Activated CD8-positive, alpha-beta memory T cell treated with anti-CD3 and anti-CD28 coated beads, Interleukin-2, amount 50 U/mL, for 1 hour (primary cell): ENCODE measurements at regions not wholly inside any gene's neighbourhood (a gene's known extent, or its start where the extent isn't known, plus 50 kb on each side); places are given as distances from the start of the nearest gene placed in this dataset.

Source experiments
- DNase-seq: peaks from one replicate; pipeline ENCODE4 v3.0.0-alpha.2; 2020; ENCODE audit errors: extremely low read depth

GRCh38 chr2:196530910-196531309 lies 108.6 kb upstream of the CCDC150 start:
- no peak for DNase-seq

GRCh38 chr2:196533772-196534397 lies 105.6 kb upstream of the CCDC150 start:
- no peak for DNase-seq

GRCh38 chr2:196534495-196534894 lies 105.0 kb upstream of the CCDC150 start:
- no peak for DNase-seq

- DNase-seq = no peak
Measured at GRCh38 chr2:196535061-196535460, 104.5 kb upstream of the CCDC150 start.

- no peak for DNase-seq
Measured at GRCh38 chr2:196535742-196536141, 103.8 kb upstream of the CCDC150 start.

- DNase-seq = no peak
Measured at GRCh38 chr2:196537311-196537710, 102.2 kb upstream of the CCDC150 start.

GRCh38 chr2:196538189-196538588 lies 101.3 kb upstream of the CCDC150 start:
- no peak for DNase-seq

GRCh38 chr2:196538646-196539045 lies 100.9 kb upstream of the CCDC150 start:
- DNase-seq = no peak

GRCh38 chr2:196544906-196545433 lies 94.5 kb upstream of the CCDC150 start:
- no peak for DNase-seq

- no peak for DNase-seq
Measured at GRCh38 chr2:196546151-196546919, 93.2 kb upstream of the CCDC150 start.

GRCh38 chr2:196549052-196549451 lies 90.5 kb upstream of the CCDC150 start:
- DNase-seq = no peak

GRCh38 chr2:196551014-196551413 lies 88.5 kb upstream of the CCDC150 start:
- no peak for DNase-seq

- DNase-seq = no peak
Measured at GRCh38 chr2:196555161-196555560, 84.4 kb upstream of the CCDC150 start.

- DNase-seq = no peak
Measured at GRCh38 chr2:196555726-196556125, 83.8 kb upstream of the CCDC150 start.

GRCh38 chr2:196558497-196558896 lies 81.0 kb upstream of the CCDC150 start:
- DNase-seq = no peak

- no peak for DNase-seq
Measured at GRCh38 chr2:196563876-196564275, 75.6 kb upstream of the CCDC150 start.

- no peak for DNase-seq
Measured at GRCh38 chr2:196565106-196565765, 74.3 kb upstream of the CCDC150 start.

GRCh38 chr2:196565982-196566381 lies 73.5 kb upstream of the CCDC150 start:
- DNase-seq = no peak

- DNase-seq = no peak
Measured at GRCh38 chr2:196566961-196567666, 72.4 kb upstream of the CCDC150 start.

- no peak for DNase-seq
Measured at GRCh38 chr2:196568506-196568905, 71.0 kb upstream of the CCDC150 start.

- DNase-seq = no peak
Measured at GRCh38 chr2:196584903-196585302, 54.6 kb upstream of the CCDC150 start.

GRCh38 chr2:196586511-196586991 lies 53.0 kb upstream of the CCDC150 start:
- DNase-seq = no peak
